ENCODE measurements at regions not wholly inside any gene's neighbourhood (a gene's known extent, or its start where the extent isn't known, plus 50 kb on each side); places are given as distances from the start of the nearest gene placed in this dataset.
"Not testable (repeated sequence)": the region's sequence is repeated elsewhere in the genome, so short reads cannot be mapped to it uniquely, and the experiment has no call there.

DNA sequence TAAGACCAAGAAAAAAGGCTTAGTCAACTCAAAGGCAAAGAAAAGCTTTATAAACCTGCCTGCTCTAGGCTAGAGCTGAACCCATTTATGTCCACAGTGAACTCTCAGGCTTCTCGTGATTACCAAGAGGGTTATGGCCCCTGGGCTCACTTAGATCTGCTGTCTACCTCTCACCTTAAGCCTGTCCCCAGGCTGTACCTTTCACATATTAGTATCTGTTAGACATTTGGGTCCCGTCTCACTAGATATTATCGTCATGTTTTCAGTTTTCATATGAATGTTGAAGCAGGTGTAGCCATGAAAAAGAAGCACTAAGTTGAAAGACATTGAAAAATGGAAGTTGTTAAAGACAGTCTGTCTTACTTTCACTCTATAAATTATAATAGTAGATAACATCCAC is 75.2 kb upstream of the COX7C start:
- no peak for DNase-seq (ENCODE audit: low read depth)
- TF ChIP-seq, protein P1, sequence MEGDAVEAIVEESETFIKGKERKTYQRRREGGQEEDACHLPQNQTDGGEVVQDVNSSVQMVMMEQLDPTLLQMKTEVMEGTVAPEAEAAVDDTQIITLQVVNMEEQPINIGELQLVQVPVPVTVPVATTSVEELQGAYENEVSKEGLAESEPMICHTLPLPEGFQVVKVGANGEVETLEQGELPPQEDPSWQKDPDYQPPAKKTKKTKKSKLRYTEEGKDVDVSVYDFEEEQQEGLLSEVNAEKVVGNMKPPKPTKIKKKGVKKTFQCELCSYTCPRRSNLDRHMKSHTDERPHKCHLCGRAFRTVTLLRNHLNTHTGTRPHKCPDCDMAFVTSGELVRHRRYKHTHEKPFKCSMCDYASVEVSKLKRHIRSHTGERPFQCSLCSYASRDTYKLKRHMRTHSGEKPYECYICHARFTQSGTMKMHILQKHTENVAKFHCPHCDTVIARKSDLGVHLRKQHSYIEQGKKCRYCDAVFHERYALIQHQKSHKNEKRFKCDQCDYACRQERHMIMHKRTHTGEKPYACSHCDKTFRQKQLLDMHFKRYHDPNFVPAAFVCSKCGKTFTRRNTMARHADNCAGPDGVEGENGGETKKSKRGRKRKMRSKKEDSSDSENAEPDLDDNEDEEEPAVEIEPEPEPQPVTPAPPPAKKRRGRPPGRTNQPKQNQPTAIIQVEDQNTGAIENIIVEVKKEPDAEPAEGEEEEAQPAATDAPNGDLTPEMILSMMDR (conservative IDR thresholded peaks at IDR 0.05; ENCODE audit: low read length): no peak
- H3K4me3 ChIP-seq (ENCODE audit: low read length): no peak overlapping the region

DNA sequence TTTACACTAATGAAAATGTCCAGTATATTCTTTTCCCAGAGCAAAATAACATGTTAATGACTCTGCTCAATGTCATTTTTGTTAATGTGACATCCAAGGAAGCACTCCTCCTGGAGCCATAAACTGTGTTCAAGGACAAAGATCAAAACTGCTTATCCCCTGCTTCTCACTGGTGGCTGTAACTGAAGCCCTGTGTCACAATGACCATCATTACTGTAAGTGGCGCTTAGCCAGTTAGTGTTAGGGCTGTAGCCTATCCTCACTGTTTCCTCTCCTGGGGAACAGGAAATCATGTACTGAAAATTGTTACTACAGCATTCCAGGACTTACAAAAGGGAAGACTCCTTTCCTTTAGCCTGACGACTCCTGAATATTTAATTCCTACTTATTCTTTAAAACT is 71.7 kb upstream of the COX7C start:
- no peak for DNase-seq (ENCODE audit: low read depth)
- no peak overlapping the region for H3K4me3 ChIP-seq (ENCODE audit: low read length)

DNA sequence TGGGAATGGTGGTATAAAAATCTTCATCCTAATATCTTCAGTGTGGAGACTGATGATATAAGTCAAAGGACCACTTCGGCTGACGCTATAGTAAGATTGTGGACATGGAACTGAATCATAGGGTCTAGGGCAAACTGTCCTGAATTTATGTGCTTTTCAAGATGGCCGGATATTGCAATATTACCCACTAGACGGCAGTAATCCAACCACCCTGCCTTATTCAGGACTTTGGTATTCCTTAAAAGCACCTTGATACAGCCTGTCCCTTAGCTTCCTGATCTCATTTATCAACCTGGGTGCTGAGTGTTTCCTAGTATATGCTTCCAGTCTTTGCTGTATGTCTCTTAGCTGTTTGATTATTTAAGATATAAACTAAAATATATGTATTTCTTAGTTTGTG is 71.2 kb upstream of the COX7C start:
- TF ChIP-seq, protein P1 (conservative IDR thresholded peaks at IDR 0.05; ENCODE audit: low read length): no peak
- no peak for DNase-seq (ENCODE audit: low read depth)
- no peak overlapping the region for H3K4me3 ChIP-seq (ENCODE audit: low read length)

More for the DNA sequence above, 71.7 kb upstream of the COX7C start:
- TF ChIP-seq, protein P1 (conservative IDR thresholded peaks at IDR 0.05; ENCODE audit: low read length): no peak

DNA sequence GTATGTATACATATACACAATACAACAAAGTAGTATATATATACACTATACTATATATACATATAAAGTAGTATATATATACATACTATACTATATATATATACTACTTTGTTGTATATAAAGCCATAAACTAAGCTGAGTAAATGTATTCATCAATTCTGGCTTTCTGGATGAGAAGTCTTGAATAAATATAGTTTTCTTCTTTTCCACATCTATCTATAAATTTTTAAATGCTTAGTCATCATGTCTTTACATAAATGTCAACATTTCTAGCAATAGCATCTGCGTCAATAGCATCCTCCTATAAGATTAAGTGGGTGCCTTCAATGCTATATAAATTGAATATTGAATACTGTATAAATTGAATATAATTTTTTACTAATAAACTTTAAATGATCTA is 63.1 kb upstream of the COX7C start:
- DNase-seq (ENCODE audit: low read depth): no peak
- TF ChIP-seq, protein P1 (conservative IDR thresholded peaks at IDR 0.05; ENCODE audit: low read length): no peak
- no peak overlapping the region for H3K4me3 ChIP-seq (ENCODE audit: low read length)

DNA sequence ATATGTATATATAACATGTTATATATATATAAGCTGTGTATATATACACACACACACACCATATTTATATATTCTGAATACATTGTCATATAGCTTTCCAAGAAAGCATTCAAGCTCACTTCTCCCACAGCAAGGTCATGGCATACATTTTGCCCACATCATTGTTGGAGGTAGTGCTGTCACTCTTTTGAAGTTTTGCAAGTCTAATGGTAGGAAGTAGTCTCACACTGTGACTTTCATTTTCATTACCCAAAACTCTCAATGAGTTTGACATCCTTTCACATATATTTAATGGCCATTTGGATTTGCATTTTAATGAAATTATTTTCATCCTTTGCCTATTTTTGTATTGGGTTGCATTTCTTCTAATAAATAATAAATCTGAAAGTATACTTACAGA is 59.8 kb upstream of the COX7C start:
- H3K4me3 ChIP-seq (ENCODE audit: low read length): no peak overlapping the region
- DNase-seq (ENCODE audit: low read depth): no peak
- TF ChIP-seq, protein P1 (conservative IDR thresholded peaks at IDR 0.05; ENCODE audit: low read length): no peak

DNA sequence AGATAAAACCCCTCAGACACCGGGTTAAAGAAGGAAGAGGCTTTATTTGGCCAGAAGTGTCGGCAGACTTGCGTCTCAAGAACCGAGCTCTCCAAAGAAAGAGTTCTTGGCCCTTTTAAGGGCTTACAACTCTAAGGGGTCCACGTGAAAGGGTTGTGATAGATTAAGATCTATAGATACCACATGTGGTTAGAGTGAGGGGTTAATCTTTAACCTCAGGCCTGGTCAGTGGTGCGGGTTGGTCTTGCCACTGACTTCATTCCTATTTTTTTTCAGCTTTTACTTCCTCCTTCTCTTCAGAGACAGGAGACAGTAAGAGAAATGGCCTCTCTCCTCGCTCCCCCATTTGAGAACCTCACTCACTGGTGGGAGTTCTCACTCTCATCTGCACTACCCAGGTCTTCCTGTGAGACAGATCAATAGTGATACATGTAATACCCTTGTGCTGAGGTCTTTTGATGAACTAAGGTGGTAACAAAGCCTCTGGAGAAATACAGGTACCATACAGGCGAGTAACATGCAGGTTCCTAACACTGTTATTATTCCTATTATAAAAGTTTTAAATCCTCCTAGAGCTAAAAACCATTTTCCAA is 52.4 kb upstream of the COX7C start:
- TF ChIP-seq, protein P1 (conservative IDR thresholded peaks at IDR 0.05; ENCODE audit: low read length): no peak
- H3K4me3 ChIP-seq (ENCODE audit: low read length): no peak overlapping the region
- no peak for DNase-seq (ENCODE audit: low read depth)

DNA sequence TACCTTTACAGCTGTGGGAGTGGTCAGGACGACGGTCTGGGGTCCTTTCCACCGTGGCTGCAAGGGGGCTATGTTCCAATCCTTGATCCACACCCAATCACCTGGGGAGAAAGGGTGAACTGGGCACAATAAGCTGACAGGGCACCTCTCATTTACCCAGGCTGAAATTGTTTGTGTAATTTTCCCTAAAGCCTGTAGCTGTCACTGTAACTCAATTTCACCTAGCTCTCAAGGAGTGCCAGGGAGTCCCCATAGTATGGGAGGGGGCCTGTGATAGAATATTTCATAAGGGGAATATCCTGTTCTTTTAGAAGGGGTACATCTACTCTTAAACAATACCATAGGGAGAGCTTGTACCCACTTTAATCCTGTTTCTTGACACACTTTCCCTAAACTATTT is 51.7 kb upstream of the COX7C start:
- DNase-seq (ENCODE audit: low read depth); H3K4me3 ChIP-seq (ENCODE audit: low read length): not testable (repeated sequence)

Data from AG10803 (cell line).